OCI-LY3 (cell line): ENCODE measurements at regions not wholly inside any gene's neighbourhood (a gene's known extent, or its start where the extent isn't known, plus 50 kb on each side); places are given as distances from the start of the nearest gene placed in this dataset.
A peak's percentile ranks its signal among the peaks of the same experiment; 100 is the strongest.

ENCODE experiments used
- H2AFZ ChIP-seq: fragments of 200-600, 300-600 bp; shearing (Covaris generic); 2 replicates; pipeline ENCODE4 v1.6.0; 2014; ENCODE audit warnings: antibody characterized with exemption, low read depth, low read length
- H3K27ac ChIP-seq: fragments of 200-600, 300-600 bp; sonication (generic); 2 replicates; pipeline ENCODE4 v1.5.1; 2014; ENCODE audit warnings: mild to moderate bottlenecking, low read length, moderate library complexity, mixed read lengths
- H3K27me3 ChIP-seq: fragments of 200-600, 300-600 bp; sonication (generic); 2 replicates; pipeline ENCODE4 v1.6.1; 2014; ENCODE audit warnings: low read depth, low read length, mixed read lengths
- H3K36me3 ChIP-seq: fragments of 200-600, 300-600 bp; sonication (generic); replicated peaks from 2 replicates; pipeline ENCODE3; 2014; ENCODE audit warnings: low read depth, low read length, mixed read lengths
- H3K4me1 ChIP-seq: fragments of 300-600, 200-600 bp; sonication (generic); 2 replicates; pipeline ENCODE4 v1.6.1; 2014; ENCODE audit warnings: low read length, mixed read lengths
- H3K4me2 ChIP-seq: fragments of 200-600, 300-600 bp; sonication (generic); 2 replicates; pipeline ENCODE4 v1.6.1; 2014; ENCODE audit warnings: low read length, mixed read lengths
- H3K4me3 ChIP-seq: fragments of 300-600, 200-600 bp; sonication (generic); 2 replicates; pipeline ENCODE4 v1.5.1; 2014; ENCODE audit warnings: antibody characterized with exemption, mild to moderate bottlenecking, low read length, moderate library complexity
- H3K79me2 ChIP-seq: fragments of 300-600, 200-600 bp; shearing (Covaris generic); 2 replicates; pipeline ENCODE4 v1.6.1; 2014; ENCODE audit warnings: mild to moderate bottlenecking, low read length, mixed read lengths
- H3K9ac ChIP-seq: fragments of 300-600, 200-600 bp; shearing (Covaris generic); 2 replicates; pipeline ENCODE4 v1.6.0; 2014; ENCODE audit warnings: mild to moderate bottlenecking, low read length, moderate library complexity
- H3K9me3 ChIP-seq: fragments of 200-600, 300-600 bp; shearing (Covaris generic); 2 replicates; pipeline ENCODE4 v1.6.1; 2014; ENCODE audit warnings: low read length, mixed read lengths; ENCODE audit not compliant: insufficient read depth
- H4K20me1 ChIP-seq: fragments of 200-600, 300-600 bp; sonication (generic); 2 replicates; pipeline ENCODE4 v1.6.1; 2016; ENCODE audit warnings: low read length, mixed read lengths; ENCODE audit not compliant: insufficient read depth
- EZH2phosphoT487 ChIP-seq: fragments of 200-600 bp; shearing (Covaris generic); IDR thresholded peaks from 2 replicates; pipeline ENCODE4 v1.6.1; 2018; ENCODE audit warnings: antibody characterized with exemption, mixed run types, low read depth
- TF ChIP-seq, protein P1 (sequence below): fragments of 200-600, 300-600 bp; sonication (generic); IDR thresholded peaks from 2 replicates; pipeline ENCODE4 v1.5.1; 2014; ENCODE audit warnings: antibody characterized with exemption, low read length, low read depth

GRCh38 chr12:102659200-102659911 is 179.0 kb upstream of the IGF1 start:
- TF ChIP-seq EZH2phosphoT487, result no peak
- TF ChIP-seq, protein P1, sequence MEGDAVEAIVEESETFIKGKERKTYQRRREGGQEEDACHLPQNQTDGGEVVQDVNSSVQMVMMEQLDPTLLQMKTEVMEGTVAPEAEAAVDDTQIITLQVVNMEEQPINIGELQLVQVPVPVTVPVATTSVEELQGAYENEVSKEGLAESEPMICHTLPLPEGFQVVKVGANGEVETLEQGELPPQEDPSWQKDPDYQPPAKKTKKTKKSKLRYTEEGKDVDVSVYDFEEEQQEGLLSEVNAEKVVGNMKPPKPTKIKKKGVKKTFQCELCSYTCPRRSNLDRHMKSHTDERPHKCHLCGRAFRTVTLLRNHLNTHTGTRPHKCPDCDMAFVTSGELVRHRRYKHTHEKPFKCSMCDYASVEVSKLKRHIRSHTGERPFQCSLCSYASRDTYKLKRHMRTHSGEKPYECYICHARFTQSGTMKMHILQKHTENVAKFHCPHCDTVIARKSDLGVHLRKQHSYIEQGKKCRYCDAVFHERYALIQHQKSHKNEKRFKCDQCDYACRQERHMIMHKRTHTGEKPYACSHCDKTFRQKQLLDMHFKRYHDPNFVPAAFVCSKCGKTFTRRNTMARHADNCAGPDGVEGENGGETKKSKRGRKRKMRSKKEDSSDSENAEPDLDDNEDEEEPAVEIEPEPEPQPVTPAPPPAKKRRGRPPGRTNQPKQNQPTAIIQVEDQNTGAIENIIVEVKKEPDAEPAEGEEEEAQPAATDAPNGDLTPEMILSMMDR, result peak; percentile 38
- no peaks in the 10 kb centered on the region for H3K79me2 ChIP-seq
- H3K4me2 ChIP-seq, result no peak overlapping the region
- H3K4me3 ChIP-seq, result no peak overlapping the region
- no peaks in the 10 kb centered on the region for H3K27me3 ChIP-seq
- peaks cover 8% of the 10 kb centered on the region for H3K9me3 ChIP-seq
- no peaks in the 10 kb centered on the region for H3K36me3 ChIP-seq
- no peaks in the 10 kb centered on the region for H3K4me1 ChIP-seq
- H4K20me1 ChIP-seq, result no peaks in the 10 kb centered on the region
- no peak overlapping the region for H3K27ac ChIP-seq
- no peak overlapping the region for H2AFZ ChIP-seq
- H3K9ac ChIP-seq, result no peak overlapping the region

- H3K27ac ChIP-seq, result no peak overlapping the region
- no peak overlapping the region for H3K9ac ChIP-seq
- no peaks in the 10 kb centered on the region for H3K4me1 ChIP-seq
- H3K36me3 ChIP-seq, result no peaks in the 10 kb centered on the region
- TF ChIP-seq, protein P1, result no peak
- no peak for TF ChIP-seq EZH2phosphoT487
- no peaks in the 10 kb centered on the region for H3K79me2 ChIP-seq
- no peak overlapping the region for H3K4me2 ChIP-seq
- H3K9me3 ChIP-seq, result peaks cover 8% of the 10 kb centered on the region
- H4K20me1 ChIP-seq, result no peaks in the 10 kb centered on the region
- no peak overlapping the region for H2AFZ ChIP-seq
- H3K27me3 ChIP-seq, result no peaks in the 10 kb centered on the region
- H3K4me3 ChIP-seq, result no peak overlapping the region
Observed at GRCh38 chr12:102653406-102653805, 173.0 kb upstream of the IGF1 start.

- no peaks in the 10 kb centered on the region for H3K27me3 ChIP-seq
- H3K36me3 ChIP-seq, result no peaks in the 10 kb centered on the region
- no peaks in the 10 kb centered on the region for H3K79me2 ChIP-seq
- no peak overlapping the region for H3K9ac ChIP-seq
- H3K4me1 ChIP-seq, result no peaks in the 10 kb centered on the region
- H3K9me3 ChIP-seq, result peaks cover 8% of the 10 kb centered on the region
- H2AFZ ChIP-seq, result no peak overlapping the region
- H3K4me3 ChIP-seq, result no peak overlapping the region
- no peak overlapping the region for H3K27ac ChIP-seq
- no peak overlapping the region for H3K4me2 ChIP-seq
- no peak for TF ChIP-seq EZH2phosphoT487
- TF ChIP-seq, protein P1, result no peak
- no peaks in the 10 kb centered on the region for H4K20me1 ChIP-seq
Observed at GRCh38 chr12:102652645-102653313, 172.4 kb upstream of the IGF1 start.

- Histone ChIP-seq H3K9ac (no peak overlapping the region), H3K27me3 (no peaks in the 10 kb centered on the region), H3K27ac (no peak overlapping the region), H3K4me2 (no peak overlapping the region), H4K20me1 (no peaks in the 10 kb centered on the region), H3K9me3 (no peaks in the 10 kb centered on the region), H3K4me1 (no peaks in the 10 kb centered on the region), H2AFZ (no peak overlapping the region), H3K36me3 (no peaks in the 10 kb centered on the region), H3K4me3 (no peak overlapping the region), H3K79me2 (no peaks in the 10 kb centered on the region)
- TF ChIP-seq, protein P1, result no peak
- no peak for TF ChIP-seq EZH2phosphoT487
Observed at GRCh38 chr12:102645968-102646367, 165.6 kb upstream of the IGF1 start.
